ENCODE measurements at regions not wholly inside any gene's neighbourhood (a gene's known extent, or its start where the extent isn't known, plus 50 kb on each side); places are given as distances from the start of the nearest gene placed in this dataset.

- no peaks in the 10 kb centered on the region for H3K4me1 ChIP-seq
- BruUV-seq (replicated peaks), result no TSS peak
- CTCF ChIA-PET, result no interaction called here
Observed at GRCh38 chr2:56571074-56571473, 387.3 kb downstream of the CCDC85A start.

GRCh38 chr2:56576001-56576400, 392.2 kb downstream of the CCDC85A start:
- intact Hi-C loops (cut with micrococcal nuclease; ENCODE audit: unreplicated experiment), result no loop called here
- no peak overlapping the region for H3K4me3 Mint-ChIP-seq (ENCODE audit: unreplicated experiment)
- H3K4me1 Mint-ChIP-seq (ENCODE audit: low read depth, unreplicated experiment), result no peaks in the 10 kb centered on the region
- H3K27ac Mint-ChIP-seq (ENCODE audit: unreplicated experiment), result no peak overlapping the region
- no TSS peak for BruUV-seq (replicated peaks)
- no peak for DNase-seq
- H3K9me3 Mint-ChIP-seq (ENCODE audit: unreplicated experiment), result no peaks in the 10 kb centered on the region
- no peaks in the 10 kb centered on the region for H3K36me3 ChIP-seq (ENCODE audit: control insufficient read depth, insufficient read depth, low read length)
- no peaks in the 10 kb centered on the region for H3K9me3 ChIP-seq
- ChIA-PET POLR2A (no interaction called here), CTCF (no interaction called here)
- no peaks in the 10 kb centered on the region for H3K27me3 ChIP-seq (replicated peaks; ENCODE audit: control insufficient read depth, insufficient read depth, low read length)
- H3K4me1 ChIP-seq, result no peaks in the 10 kb centered on the region
- H3K4me3 ChIP-seq (ENCODE audit: low read depth, low read length), result no peak overlapping the region
- no peaks in the 10 kb centered on the region for H3K36me3 Mint-ChIP-seq (ENCODE audit: insufficient read depth, unreplicated experiment)
- TF ChIP-seq CTCF (IDR thresholded peaks at IDR 0.05; ENCODE audit: insufficient read depth in 1 of 2, low read depth in 1 of 2, low read length in 1 of 2, severe bottlenecking in 1 of 2, unreplicated experiment in 1 of 2), result no peak
- peaks cover 7% of the 10 kb centered on the region for H3K27me3 Mint-ChIP-seq (ENCODE audit: insufficient read depth, unreplicated experiment)

More at GRCh38 chr2:56571074-56571473, 387.3 kb downstream of the CCDC85A start:
- Histone ChIP-seq H3K27me3 (replicated peaks; ENCODE audit: control insufficient read depth, insufficient read depth, low read length) (no peaks in the 10 kb centered on the region), H3K4me3 (ENCODE audit: low read depth, low read length) (no peak overlapping the region), H3K9me3 (no peaks in the 10 kb centered on the region), H3K36me3 (ENCODE audit: control insufficient read depth, insufficient read depth, low read length) (no peaks in the 10 kb centered on the region)
- Mint-ChIP-seq H3K27ac (ENCODE audit: unreplicated experiment) (no peak overlapping the region), H3K9me3 (ENCODE audit: unreplicated experiment) (no peaks in the 10 kb centered on the region), H3K27me3 (ENCODE audit: insufficient read depth, unreplicated experiment) (peaks cover 8% of the 10 kb centered on the region), H3K4me3 (ENCODE audit: unreplicated experiment) (no peak overlapping the region), H3K36me3 (ENCODE audit: insufficient read depth, unreplicated experiment) (no peaks in the 10 kb centered on the region), H3K4me1 (ENCODE audit: low read depth, unreplicated experiment) (no peaks in the 10 kb centered on the region)
- POLR2A ChIA-PET, result no interaction called here
- TF ChIP-seq CTCF (IDR thresholded peaks at IDR 0.05; ENCODE audit: insufficient read depth in 1 of 2, low read depth in 1 of 2, low read length in 1 of 2, severe bottlenecking in 1 of 2, unreplicated experiment in 1 of 2), result no peak
- intact Hi-C loops (cut with micrococcal nuclease; ENCODE audit: unreplicated experiment), result no loop called here
- DNase-seq, result no peak

- CTCF ChIA-PET, result no interaction called here
- peaks cover 2% of the 10 kb centered on the region for H3K27me3 Mint-ChIP-seq (ENCODE audit: insufficient read depth, unreplicated experiment)
- no peak overlapping the region for H3K4me3 ChIP-seq (ENCODE audit: low read depth, low read length)
- H3K27ac Mint-ChIP-seq (ENCODE audit: unreplicated experiment), result no peak overlapping the region
- POLR2A ChIA-PET, result no interaction called here
- no peaks in the 10 kb centered on the region for H3K4me1 ChIP-seq
- H3K9me3 Mint-ChIP-seq (ENCODE audit: unreplicated experiment), result no peaks in the 10 kb centered on the region
- TF ChIP-seq CTCF (IDR thresholded peaks at IDR 0.05; ENCODE audit: insufficient read depth in 1 of 2, low read depth in 1 of 2, low read length in 1 of 2, severe bottlenecking in 1 of 2, unreplicated experiment in 1 of 2), result no peak
- DNase-seq, result no peak
- H3K4me1 Mint-ChIP-seq (ENCODE audit: low read depth, unreplicated experiment), result no peaks in the 10 kb centered on the region
- H3K36me3 ChIP-seq (ENCODE audit: control insufficient read depth, insufficient read depth, low read length), result no peaks in the 10 kb centered on the region
- BruUV-seq (replicated peaks), result no TSS peak
- intact Hi-C loops (cut with micrococcal nuclease; ENCODE audit: unreplicated experiment), result no loop called here
- H3K9me3 ChIP-seq, result no peaks in the 10 kb centered on the region
- H3K27me3 ChIP-seq (replicated peaks; ENCODE audit: control insufficient read depth, insufficient read depth, low read length), result no peaks in the 10 kb centered on the region
- no peaks in the 10 kb centered on the region for H3K36me3 Mint-ChIP-seq (ENCODE audit: insufficient read depth, unreplicated experiment)
- no peak overlapping the region for H3K4me3 Mint-ChIP-seq (ENCODE audit: unreplicated experiment)
Observed at GRCh38 chr2:56580242-56580641, 396.5 kb downstream of the CCDC85A start.

All from Caco-2 (cell line).